Kasumi-1 (cell line): ENCODE measurements at regions not wholly inside any gene's neighbourhood (a gene's known extent, or its start where the extent isn't known, plus 50 kb on each side); places are given as distances from the start of the nearest gene placed in this dataset.
"Not testable (repeated sequence)": the region's sequence is repeated elsewhere in the genome, so short reads cannot be mapped to it uniquely, and the experiment has no call there.

Source experiments
- DNase-seq, 2 experiments: peaks; one replicate each; lab custom pipeline; 2025; lab: John Stamatoyannopoulos, UW

DNA sequence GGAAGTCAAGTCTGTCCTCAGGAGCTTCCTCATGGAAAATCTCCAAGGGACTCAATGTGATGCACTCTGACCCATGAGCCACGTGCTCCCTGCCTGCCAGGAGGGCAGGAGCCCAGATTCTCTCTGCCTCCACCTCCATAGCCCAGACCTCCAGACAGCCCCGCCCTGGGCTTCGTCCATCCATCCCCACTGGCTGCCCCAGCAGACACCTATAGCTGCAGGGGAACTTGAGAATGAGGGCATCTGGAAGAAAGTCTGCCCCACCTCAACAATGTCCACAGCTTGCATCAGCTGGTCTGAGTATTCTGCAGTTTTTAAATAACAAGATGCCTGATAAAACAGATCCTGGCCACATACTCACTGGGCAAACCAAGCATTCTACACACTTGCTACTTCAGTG is 418.8 kb upstream of the SMIM21 start:
- no peak for DNase-seq

DNA sequence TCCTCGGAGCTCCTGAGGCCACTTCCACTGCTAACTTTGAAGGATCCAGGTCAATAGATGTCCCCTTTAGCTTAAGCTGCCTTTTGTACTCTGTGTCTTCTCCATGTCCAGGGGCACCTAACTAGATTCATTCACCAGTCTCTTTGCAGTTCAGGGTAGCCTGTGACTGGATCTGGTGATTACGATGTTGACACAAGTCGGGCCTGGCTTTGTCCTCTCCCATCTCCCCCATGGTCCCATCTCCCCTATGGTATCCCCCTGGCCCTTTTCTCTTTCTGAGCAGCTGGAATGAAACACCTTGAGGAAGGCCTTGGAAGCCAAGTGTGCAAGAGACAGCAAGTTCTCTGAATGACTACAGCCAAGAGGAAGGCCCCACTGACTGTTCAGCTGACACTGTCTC is 417.9 kb upstream of the SMIM21 start:
- no peak for DNase-seq

DNA sequence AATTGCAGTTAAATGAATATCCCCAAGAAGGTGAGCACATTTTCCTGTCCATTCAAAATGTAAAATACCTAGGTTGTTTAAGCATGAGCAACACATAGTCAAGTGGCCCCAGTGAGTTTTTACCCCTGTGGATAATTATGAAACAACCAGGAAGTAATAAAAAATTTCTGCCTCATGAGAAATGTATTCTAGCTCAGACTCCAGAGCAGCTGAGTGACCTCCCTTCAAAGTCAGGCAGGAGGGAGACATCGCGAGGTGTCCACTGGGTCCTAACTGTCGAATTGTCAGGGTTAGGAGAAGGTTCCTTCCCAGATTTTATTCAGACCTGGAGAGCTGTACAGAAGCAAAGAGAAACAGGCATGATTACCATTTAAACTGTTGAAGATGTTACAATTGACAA is 416.6 kb upstream of the SMIM21 start:
- DNase-seq, result no peak

- DNase-seq, result no peak
Measured at GRCh38 chr18:75840131-75840530, 412.6 kb upstream of the SMIM21 start.

- not testable (repeated sequence) for DNase-seq
Measured at GRCh38 chr18:75839686-75840085, 412.2 kb upstream of the SMIM21 start.

DNA sequence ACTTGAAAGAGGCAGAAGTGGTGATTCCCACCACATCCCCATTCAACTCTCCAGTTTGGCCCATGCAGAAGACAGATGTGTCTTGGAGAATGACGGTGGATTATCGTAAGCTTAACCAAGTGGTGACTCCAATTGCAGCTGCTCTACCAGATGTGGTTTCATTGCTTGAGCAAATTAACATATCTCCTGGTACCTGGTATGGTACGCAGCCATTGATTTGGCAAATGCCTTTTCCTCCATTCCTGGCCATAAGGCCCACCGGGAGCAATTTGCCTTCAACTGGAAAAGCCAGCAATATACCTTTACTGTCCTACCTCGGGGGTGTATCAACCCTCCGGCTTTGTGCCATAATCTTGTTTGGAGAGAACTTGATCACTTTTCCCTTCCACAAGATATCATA is 411.5 kb upstream of the SMIM21 start:
- no peak for DNase-seq

DNA sequence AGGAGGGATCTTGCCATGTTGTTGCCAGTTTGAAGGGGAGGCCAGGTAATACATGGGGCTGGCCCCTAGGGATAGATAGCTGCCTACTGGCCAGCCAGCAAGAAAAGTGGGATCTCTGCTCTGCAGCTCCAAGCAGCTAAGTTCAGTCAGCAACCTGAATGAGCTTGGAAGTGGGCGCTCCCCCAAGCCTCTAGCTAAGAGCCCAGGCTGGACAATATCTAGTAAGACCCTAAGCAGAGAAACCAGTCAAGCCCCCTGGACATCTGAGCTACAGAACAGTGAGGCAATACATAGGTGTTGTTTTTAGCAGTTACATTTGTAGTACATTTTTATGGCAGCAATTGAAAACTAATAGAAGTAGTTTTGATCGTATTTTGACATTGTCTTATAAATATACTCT is 409.8 kb upstream of the SMIM21 start:
- no peak for DNase-seq

- DNase-seq, result no peak
Measured at GRCh38 chr18:75836516-75836915, 409.0 kb upstream of the SMIM21 start.

GRCh38 chr18:75831960-75832359 is 404.5 kb upstream of the SMIM21 start:
- no peak for DNase-seq

- DNase-seq, result no peak
Measured at GRCh38 chr18:75830828-75831227, 403.3 kb upstream of the SMIM21 start.

DNA sequence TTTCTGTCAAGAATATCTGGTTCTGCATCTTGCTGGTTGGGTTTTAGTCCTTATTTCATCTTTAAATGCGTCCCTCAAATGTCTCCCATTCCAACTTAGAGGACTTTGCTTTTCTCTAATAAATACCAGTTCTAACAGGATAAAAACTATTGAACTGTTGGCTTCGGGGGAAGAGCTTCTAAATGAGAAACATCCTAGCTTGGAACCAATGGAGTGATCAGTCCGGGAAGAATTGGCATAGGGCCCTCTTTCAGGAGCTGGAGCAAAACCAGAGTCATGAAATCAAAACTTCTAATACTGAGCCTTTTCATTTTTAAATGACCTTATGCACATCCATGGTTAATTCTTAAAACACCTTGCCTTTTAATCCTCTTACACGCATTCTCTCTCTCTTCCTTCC is 401.6 kb upstream of the SMIM21 start:
- no peak for DNase-seq

DNA sequence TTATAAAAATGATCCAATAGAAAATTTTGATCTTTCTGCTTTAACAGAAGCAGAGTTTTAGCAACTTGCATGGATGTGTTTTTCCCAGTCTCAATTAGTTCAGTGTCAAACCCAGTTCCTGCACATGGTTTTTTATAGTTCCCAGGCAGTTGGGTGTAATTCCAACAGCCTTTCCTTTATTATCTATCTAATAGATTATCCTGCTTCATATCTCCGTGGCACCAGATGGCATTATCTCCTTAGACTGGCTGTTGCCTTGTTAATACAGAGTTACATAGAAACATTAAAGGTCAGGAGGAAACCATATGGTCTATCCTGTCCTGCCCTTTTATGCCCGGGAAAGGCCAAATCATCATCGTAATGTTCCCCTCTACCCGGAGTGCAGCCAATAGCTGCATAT is 400.9 kb upstream of the SMIM21 start:
- DNase-seq, result no peak

DNA sequence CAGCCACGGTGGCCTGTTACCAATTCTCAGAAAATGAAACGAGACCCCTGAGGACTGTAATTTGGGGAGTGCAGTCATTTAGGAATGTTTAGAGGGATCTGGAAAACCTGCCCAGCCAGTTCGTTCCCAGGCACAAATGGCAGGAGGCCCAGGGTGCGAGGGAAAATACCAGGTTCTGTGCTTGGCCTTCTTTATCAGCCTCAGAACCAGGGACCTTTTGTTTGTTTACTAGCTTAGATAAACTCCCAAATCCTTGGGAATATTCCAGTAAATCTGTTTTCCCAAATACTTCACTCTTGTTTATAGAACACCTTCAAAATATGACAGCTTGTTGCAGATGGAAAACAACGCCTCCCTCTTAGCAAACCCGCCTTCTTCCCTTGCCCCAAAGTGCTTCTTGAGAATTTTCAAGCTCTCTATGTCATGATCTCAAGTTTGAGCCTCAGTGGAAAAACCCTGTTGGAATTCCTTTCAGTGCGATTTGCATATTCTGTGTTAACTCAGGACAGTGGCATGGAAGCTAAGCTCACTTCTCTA is 400.3 kb upstream of the SMIM21 start:
- DNase-seq, result no peak

DNA sequence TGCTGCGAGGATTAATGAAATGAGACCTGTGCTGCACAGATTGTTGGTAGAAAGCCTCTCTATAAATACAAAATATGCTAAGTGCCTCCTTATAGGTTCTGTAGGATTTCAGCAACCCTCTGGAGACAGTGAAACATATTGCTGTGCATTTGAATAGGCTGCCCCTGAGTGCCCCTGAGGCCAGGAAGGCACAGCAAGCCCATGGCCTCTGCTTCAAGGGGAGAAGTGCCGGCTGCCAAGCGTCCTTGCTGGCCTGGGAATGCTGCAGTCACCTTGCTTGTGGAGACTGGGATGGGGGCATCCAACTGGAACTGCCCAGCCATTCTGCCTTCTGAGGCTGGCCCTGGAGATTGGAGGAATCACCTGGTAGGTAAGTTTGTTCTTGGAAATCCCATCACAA is 397.2 kb upstream of the SMIM21 start:
- no peak for DNase-seq

- no peak for DNase-seq
Measured at GRCh38 chr18:75823471-75823870, 396.0 kb upstream of the SMIM21 start.

DNA sequence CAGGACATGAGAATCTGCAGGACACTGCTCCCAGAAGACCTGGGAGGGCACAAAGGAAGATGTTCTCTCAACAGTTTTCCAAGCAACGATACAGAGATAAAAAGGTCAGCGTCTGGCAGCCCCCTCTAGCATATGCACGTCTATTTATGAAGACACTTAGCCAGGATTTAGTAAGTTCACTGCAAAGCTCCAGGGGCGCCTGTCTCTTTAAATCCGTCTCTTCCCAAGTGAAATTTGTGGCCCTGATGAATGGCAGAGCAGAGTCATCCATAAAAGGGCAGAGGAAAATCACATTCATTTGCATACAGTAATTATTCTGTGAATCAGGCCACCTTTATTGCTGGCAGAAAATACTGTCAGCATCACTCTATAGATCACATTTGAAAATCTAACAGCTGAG is 390.9 kb upstream of the SMIM21 start:
- DNase-seq, result no peak

DNA sequence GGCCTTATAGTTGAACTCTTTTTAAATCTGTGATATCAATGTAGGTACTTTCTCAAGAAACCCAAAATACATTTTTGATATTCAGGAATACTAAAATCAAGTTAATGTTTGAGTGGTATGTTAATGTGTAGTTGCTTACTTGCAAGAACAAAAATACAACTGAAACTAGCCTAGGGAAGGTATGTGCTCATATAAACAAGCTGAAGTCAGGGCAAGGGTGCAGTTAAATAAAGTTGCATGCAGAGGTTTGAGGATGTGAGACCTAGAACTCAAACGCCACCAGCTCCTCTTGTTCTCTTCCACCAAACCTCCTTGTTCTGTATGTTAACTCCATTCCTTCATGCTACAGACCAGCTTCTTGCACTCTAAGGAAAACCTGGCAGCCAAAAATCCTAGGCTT is 388.3 kb upstream of the SMIM21 start:
- DNase-seq, result no peak

GRCh38 chr18:75812761-75813160 is 385.3 kb upstream of the SMIM21 start:
- DNase-seq, result no peak

DNA sequence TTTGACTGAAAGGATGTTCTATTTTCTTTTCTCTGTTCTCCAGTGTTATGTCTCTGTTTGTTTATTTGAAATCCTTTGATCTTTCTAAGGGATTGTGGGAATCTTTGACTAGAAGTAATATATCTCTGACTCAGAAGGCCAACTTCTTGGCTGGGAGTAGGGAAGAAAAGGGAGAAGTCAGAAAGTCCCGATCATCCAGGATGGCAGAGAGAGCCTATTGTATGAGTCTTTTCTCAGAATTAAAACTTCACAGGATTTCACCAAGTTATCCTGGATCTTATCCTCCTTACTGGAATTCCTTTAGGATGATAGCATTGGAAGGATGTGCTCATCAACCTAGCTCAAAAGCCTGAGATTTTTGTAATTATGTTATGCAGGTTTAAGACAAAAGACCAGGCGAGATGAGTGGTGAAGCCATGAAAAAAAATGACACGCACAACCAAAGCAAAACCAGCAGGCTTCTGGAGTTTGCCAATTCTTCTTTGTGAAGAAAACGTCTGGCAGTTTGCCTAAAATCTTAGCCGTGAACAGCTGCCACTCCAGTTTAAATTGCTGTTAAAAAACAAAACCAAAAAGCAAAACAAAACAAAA is 383.6 kb upstream of the SMIM21 start:
- DNase-seq, result no peak

GRCh38 chr18:75810516-75810915 is 383.0 kb upstream of the SMIM21 start:
- DNase-seq, result no peak

DNA sequence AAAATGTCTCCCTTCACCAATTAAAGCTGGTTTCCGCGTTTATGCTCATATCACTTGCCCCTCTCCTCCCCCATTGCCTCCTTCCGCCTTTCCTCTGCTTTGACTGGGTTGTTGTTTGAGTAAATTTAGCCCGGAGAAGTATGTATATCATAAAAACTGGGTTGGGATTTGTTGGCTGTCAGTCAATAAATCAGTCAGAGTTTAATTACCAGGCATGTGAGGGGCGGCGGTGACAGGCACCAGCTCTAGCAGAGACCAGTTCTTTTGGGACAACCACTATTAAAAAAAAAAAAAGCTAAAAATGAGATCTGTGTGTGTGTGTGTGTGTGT is 382.4 kb upstream of the SMIM21 start:
- no peak for DNase-seq

DNA sequence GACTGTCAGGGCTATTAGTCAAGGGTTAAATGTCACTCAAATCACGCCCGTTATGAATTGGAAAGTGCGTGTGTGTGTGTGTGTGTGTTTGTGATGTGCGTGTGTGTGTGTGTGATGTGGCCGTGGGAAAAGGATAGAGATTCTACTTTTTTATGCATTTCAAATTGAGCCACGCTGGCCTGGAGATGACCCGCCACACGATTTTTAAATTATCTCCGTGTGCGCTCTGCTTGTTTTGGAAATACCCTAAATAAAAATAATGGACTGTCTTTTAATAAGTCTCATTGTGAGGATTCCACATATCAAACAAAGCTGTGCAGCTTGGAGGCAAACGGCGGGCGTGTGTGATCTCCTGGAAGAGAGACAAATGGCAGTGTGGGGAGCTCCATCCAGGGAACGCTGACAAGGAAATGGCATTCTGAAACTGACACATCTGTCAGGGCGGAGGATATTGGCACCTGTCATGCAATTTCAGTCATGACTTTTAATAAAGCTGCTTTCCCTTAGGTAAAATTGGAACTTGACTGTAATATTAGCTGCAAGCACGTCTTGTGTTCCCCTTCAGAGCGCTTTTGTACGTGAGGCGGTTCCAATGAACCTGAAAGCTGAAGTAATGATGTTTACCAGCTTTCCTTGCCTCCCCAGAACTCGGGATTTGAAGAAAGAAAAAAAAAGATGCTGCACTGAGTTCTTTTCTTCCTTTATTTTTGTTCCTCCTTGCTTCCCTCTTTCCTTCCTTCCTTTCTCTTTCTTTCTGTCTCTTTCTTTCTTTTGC is 381.8 kb upstream of the SMIM21 start:
- no peak for DNase-seq

DNA sequence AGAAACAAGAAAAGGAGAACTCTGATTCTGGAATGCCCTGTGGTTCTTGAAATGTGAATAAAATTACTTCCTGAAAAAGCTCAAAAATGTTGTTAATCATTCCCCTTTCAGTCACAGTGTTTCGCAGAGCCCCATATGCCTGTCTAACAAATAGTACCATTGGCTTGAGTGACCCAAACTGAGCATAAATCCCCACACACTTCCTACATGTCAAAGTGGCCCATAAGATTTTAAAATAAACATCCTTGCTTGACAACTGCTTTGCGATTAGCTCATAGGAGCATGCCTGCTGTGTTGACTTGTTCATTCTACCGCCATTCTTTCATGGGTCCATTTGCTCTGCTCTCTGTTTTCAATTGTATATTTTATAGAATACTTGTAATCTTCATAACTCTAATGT is 377.8 kb upstream of the SMIM21 start:
- DNase-seq, result no peak

- DNase-seq, result no peak
Measured at GRCh38 chr18:75802681-75803080, 375.2 kb upstream of the SMIM21 start.
